OCI-LY3 (cell line): ENCODE measurements at regions not wholly inside any gene's neighbourhood (a gene's known extent, or its start where the extent isn't known, plus 50 kb on each side); places are given as distances from the start of the nearest gene placed in this dataset.

Experiments used
- CTCF ChIP-seq: fragments of 200-600, 300-600 bp; sonication (generic); IDR thresholded peaks from 2 replicates; pipeline ENCODE4 v1.5.1; 2014; ENCODE audit warnings: antibody characterized with exemption, low read length, low read depth
- EZH2phosphoT487 ChIP-seq: fragments of 200-600 bp; shearing (Covaris generic); IDR thresholded peaks from 2 replicates; pipeline ENCODE4 v1.6.1; 2018; ENCODE audit warnings: antibody characterized with exemption, mixed run types, low read depth

GRCh38 chr14:51443195-51444018 lies 203.4 kb downstream of the TMX1 start:
- TF ChIP-seq CTCF, result no peak
- TF ChIP-seq EZH2phosphoT487, result no peak
